ENCODE measurements at regions not wholly inside any gene's neighbourhood (a gene's known extent, or its start where the extent isn't known, plus 50 kb on each side); places are given as distances from the start of the nearest gene placed in this dataset.

DNA sequence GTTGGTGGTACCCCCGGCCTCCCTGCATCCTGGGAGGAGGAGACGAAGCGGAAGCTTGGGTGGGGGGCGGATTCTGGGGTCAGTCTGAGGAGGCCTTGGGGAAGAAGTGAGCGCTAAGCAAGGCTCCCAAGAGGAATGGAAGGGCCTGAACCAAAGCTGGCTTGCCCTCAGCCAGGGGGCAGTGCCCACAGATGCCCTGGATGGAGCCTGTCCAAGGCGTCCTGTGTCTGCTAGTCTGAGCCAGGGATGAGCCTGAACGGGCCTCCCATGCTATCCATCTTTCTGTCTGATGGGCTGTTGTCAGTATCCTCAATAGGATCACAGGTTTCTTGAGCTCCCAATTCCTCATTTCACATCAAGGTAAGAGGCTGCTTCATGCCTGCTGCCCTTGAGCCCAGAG is 122.3 kb upstream of the LHX1 start:
- no peak for DNase-seq (ENCODE audit: low spot score)
- FAIRE-seq, result no peak

DNA sequence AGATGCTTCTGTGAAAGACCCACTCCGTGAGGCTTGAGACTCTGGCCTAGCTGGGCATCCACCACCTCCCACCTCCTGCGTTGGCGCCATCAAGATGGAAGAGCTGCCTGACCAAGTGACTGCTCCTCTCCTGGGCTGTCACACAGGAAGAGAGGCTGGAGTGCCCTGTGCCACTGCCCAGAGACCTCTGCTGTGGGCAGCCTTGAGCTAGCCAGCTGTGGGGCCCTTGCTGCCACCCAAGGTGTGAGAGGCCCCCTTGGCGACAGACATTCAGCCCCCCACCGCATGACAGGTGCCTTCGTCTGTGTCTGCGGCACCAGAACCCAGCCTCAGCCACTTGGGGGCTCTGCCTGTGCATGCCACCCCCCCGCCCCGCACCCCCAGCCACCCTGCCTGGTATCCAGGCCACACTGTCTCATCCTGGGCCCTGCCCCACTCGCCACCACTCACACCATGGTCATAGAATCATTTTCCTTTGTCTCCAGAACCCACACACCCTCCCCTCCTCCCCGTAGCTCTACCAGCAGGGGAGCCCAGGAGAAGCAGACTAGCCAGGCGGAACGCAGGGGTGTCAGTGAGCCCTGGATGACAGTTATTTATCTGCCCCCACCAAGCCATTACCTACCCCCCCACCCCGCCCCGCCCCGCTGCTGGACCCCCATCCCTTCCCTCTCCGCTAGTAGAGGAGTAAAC is 120.9 kb upstream of the LHX1 start:
- FAIRE-seq (no peak), DNase-seq (ENCODE audit: low spot score) (no peak)

DNA sequence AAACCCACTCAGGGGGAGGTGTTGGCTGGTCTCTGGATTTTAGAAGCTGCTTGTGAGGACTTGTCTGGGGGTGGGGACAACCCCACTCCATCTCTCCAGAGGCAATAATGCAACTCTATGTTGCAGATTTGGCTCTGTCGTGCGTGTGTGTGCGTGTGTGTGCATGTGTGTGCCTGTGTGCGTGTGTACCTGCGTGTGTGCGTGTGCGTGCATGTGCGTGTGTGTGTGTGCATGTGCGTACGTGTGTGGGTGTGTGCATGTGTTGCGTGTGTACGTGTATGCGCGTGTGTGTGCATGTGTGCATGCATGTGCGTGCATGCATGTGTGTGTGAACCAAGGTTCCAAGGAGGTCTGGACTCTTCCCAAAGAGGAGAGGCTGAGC is 120.4 kb upstream of the LHX1 start:
- FAIRE-seq (no peak), DNase-seq (ENCODE audit: low spot score) (no peak)

DNA sequence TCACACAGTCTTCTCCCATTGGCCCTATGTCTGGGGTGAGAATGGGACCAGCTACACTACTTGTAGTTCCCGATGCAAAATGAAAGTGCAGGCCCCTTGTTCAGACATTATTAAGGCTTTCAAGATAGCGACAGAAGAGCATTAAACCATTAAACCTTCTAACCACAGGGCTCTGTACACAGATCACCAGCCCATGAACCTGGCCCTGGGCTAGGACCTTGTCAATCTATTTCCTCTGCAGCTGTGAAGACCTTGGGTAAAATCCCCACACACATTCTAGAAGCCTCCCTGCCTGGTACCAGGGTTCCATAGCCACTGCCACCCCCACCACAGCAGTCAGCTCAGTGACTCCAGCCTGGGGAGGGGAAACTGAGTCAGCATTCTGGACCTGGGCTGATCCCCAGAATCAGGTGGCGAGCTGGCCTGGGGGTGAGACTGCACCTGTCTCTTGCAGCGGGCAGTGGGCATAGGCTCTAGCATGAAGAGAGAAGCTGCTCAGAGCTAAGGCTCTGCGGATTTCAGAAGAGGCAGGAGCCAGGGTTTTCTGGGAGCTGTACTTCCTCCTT is 119.7 kb upstream of the LHX1 start:
- no peak for DNase-seq (ENCODE audit: low spot score)
- no peak for FAIRE-seq

DNA sequence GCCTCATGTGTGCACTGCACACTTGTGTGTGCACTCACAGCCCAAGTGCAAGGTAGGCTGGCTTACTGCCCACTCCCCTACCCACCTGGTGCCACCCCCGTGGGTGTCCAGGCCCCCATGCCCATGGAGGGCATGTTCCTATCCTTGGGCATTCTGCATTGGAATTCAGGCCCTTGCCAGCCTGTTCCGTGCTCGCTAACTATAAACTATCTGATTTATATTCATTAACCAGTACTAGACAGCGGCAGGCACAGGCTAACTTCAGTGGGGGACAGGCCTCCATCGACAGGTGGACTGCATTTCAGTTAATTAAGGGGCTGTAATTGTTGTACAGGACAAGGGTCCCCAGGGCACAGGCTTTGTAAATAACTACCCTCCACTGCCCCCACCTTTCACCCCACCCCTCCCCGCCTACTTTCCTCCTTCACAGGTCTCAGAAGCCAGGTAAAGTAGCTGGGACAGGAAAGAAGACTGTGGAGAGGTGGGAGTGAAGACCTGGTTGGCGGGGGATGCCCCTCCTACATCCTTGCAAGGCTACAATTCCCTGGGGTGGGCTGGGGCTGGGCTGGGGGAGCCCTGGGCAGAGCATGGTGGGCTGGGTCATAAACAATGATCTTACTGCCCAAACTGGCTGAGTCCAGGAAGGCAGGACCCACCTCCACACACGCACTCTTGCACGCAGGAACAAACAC is 119.0 kb upstream of the LHX1 start:
- DNase-seq (ENCODE audit: low spot score) (no peak), FAIRE-seq (no peak)

DNA sequence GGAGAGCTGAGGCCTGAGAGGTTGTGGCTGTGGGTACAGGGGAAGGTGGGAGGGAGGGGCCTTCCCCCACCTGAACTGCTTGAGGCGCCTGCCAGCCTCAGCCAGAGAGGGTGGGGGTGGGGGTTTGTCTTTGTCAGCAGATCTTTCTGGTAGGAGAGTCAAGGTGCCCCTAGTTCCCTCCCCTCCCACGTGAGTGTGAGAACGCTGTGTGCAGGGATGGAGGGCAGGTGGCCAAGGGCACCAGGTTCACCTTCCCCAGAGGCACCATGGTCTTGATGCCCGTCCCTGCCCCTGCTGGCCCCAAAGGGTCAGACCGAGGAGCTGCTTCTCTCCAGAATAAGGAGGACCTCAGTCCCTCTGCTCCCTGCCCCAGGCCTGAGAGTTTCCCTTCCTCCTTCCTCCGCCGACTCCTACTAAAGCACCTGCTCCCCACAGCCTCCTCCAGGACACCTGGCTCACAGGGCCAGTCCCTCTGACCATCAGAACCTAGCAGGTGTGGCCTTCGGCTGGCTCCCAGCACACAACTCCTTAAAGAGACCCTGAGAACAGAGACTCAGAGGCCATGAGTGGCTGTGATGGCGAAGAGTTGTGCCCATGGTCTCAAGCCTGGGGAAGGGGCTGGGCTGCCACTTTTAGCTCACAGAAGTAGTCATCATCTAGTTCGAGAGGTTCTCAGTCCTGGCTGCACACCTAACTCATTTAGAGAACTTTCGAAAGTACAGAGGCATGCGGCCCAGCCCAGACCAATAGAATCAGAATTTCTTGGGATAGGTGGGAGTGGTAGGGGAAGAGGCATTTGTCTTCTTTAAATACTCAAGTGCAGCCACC is 113.2 kb upstream of the LHX1 start:
- DNase-seq (ENCODE audit: low spot score) (no peak), FAIRE-seq (no peak)

DNA sequence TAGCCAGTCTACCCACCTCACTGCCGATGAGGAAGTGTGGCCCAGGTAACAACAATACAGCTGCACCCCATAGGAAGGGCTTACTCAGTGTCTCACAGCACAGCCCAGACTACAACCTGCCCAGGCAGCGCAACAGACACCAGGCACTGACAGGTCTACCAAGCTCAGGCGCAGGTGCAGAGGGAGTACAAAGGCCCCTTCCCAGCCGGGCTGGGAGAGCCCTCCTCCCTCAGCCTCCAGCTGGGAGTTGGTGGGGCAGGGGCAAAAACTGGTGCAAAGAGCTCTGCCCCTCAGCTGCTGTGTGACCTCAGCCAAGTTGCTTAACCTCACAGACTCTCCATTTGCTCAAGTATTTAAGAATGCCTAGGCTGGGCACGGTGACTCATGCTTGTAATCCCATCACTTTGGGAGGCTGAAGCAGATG is 112.6 kb upstream of the LHX1 start:
- FAIRE-seq, result no peak
- DNase-seq (ENCODE audit: low spot score), result no peak

DNA sequence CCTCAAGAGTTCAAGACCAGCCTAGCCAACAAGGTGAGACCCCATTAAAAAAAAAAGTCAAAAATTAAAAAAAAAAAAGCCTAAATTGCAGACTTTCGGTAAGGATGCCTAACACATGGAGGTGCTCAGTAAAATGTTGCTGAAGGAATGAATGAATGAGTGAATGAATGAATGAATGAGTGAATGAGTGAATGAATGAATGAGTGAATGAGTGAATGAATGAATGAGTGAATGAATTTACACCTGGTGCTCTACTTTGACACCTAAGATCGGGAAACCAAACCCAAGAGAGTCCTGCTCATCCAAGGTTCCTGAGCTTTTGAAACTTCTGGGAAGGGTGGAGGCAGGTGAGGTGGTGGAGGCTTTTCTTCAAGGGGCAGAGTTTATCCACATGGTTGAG is 112.2 kb upstream of the LHX1 start:
- FAIRE-seq, result no peak
- no peak for DNase-seq (ENCODE audit: low spot score)

DNA sequence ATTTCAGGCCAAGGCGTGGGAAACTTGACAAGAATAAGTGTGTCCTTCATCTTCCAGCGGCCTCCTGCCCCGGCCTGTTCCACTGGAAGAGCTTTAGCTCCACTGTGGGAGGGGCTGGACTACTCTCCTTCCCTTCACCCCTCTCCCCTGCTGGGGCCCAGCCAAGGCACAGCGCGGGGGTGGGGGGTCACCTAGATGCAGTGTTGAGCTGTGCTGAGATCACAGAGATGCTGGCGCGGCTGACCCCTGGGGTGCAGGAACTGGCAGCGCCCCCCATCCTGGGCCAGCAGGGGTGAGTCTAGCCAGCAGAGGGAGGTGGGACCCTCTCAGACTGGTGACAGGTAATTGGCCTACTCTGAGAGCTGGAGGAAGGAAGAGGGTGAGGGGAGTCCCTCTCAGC is 111.8 kb upstream of the LHX1 start:
- no peak for FAIRE-seq
- no peak for DNase-seq (ENCODE audit: low spot score)

DNA sequence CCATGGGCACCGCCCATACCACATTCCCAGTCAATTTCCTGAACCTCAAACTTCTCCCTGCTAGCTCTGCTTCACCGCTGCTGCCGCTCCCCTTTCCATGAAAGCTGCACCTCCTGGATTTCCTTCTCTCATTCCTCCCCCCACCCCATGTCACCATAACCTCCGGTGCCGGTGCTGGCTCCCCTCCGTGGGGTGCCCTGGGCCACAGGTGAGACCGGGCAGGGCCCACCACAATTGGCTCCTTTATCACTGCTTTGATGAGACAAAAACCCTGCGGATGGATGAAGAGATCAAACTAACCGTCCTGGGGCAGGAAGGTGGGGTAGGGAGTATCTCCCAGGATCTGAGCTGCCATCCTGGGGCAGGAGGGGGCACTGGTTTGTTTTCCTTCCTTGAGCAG is 111.3 kb upstream of the LHX1 start:
- FAIRE-seq, result no peak
- no peak for DNase-seq (ENCODE audit: low spot score)

DNA sequence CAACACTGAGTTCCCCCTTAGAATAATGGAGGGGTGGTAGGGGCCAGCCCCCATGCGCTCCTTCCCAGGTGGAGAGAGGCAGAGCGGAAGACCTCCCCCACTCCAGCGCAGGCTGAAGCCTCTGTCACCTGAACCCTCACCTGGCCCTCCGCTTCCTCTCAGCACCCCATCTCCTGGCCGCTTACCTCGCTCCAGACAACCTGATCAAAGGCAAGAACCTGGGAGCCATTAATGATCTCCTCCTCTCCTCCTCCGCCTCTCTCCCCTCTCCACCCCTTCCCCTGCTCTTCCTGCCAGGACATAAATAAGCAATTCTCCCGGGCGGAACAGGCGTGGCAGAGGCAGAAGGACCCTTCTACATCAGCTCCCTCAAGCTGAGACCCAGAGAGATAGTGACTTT is 110.2 kb upstream of the LHX1 start:
- FAIRE-seq (no peak), DNase-seq (ENCODE audit: low spot score) (no peak)

DNA sequence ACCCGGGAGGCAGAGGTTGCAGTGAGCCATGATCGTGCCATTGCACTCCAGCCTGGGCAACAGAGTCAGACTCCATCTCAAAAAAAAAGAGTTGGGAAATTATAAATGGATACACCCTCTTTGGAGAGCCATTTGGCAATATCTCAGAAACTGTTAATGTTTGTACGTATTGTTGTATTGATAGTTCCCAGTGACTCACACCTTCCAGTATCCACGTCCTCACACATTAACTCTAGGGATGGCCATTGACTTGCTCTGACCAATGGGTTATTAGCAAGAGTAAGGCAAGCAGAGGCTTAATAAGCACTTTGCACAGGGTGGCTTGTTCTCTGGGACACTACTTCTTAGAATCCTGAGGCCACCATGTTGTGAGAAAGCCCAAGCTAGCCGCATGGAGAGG is 107.6 kb upstream of the LHX1 start:
- DNase-seq (ENCODE audit: low spot score), result no peak
- no peak for FAIRE-seq

DNA sequence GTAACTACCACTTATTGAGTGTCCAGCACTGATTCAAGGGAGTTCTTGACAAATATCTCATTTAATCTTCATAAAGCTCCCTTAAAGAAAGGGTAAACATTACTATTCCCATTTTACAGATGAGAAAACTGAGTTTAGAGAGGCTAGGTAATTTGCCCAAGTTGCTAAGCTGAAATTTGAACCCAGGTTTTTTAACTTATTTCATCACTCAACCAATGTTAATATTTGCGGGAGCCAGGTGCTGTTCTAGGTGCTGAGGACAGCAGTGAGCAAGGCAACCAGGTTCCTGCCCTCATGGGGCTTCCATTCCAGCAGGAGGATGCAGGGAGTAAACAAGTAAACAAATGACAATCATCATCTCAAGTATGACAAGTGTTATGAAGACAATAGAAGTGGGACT is 104.0 kb upstream of the LHX1 start:
- DNase-seq (ENCODE audit: low spot score) (no peak), FAIRE-seq (no peak)

DNA sequence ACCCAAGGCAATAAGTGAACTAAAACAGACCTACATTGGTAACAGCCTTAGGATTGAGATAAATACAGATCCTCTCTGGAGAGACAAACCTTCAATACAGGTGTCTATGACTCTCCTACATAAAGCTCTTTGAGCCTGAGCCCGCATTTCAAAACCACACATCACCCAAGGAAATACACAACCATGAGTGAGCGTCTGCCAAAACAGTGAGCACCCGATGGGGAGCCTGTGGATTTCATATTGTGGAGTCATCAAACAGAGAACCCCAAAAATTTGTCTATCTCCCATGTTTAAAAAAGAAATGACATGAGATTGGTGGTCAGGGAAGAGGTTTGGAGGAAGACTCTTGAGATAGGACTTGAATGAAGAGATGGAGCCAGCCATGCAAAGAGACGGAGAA is 102.2 kb upstream of the LHX1 start:
- FAIRE-seq (no peak), DNase-seq (ENCODE audit: low spot score) (no peak)

DNA sequence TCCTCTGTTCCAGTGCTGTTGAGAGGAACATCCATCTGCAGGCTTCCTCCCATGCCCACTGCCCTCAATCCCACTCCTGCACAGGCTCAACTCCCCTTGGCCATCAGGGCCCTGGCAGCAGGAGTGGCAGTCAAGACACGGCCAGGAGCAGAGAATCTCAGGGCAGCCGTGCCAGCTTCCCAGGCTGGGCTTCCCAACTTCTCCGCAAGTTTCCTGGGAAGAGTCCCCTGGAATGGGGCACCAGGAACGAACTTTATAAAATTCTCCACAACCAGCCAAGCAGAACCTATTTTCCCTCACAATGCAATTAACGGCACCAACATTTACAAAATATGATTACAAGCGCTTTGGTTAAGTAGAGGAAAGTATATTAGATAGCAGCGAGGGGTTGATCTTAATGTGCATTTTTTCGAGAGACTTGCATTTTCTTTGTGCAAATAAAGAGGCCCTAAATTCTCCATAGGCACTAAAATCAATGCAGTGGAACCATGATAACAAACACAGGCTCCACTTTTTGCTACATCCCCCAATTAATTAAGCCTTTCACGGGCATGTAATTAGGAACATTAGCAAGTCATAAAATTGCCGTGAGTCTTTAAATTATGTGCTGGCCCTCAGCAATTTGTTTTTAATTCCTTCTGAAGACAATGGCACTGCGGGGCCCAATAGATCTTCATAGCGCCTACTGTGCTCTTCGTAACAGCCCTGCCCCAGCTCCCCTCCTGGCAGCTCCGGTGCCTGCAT is 99.9 kb upstream of the LHX1 start:
- DNase-seq (ENCODE audit: low spot score), result no peak

DNA sequence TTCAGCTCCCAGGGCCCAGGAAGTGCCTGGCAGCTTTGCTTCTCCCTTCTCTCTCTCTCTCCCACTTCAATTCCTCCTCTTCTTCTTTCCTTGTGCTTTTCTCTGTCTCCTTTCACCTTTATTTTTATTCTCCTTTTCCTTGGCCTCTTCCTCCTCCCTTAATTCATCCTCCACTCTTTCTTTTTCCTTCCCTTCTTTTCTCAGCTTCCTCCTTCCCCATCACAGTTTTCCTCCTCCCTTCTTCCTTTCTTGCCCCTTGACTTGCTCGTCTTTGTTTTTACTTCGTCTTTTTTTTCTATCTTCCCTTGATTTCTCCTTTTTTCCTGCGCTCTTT is 99.4 kb upstream of the LHX1 start:
- DNase-seq (ENCODE audit: low spot score) (no peak), FAIRE-seq (no peak)

More for the DNA sequence above, 99.9 kb upstream of the LHX1 start:
- no peak for FAIRE-seq

DNA sequence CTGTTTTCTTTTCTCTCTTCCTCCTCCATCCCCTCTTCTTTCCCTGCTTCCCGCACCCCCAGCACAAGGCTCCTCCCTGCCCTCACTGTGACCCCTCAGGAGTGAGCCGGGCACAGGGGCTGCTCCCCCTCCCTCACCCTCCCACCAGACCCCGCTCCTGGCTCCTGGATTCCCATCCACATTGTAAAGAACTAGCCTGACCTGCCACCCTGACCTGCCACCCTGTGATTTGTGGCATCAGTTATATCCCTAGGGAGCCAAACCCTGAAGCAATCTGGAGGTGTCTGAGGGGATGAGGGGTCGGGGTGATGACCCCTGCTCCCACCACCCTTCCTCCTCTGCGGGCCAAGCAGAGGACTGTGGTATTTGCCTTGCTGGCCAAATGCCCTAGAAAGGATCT is 98.0 kb upstream of the LHX1 start:
- FAIRE-seq, result no peak
- DNase-seq (ENCODE audit: low spot score), result no peak

DNA sequence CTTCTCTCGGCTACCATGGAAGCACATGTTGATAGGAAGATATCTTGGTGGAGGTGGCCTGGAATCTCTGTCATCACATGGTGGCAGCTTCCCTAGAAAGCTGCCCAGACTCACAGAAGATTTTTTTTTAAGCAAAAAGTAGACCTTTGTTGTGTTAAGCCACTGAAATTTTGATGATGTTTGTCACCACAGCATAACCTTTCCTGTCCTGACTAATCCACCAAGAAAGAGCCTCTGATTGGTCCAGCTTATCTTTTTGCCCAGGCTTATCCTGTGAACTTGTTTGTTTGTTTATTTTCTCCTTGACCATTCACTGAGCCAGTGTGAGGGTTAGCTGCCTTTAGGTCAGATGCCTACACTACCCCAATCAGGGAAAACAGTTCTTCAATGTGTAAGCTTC is 96.5 kb upstream of the LHX1 start:
- no peak for DNase-seq (ENCODE audit: low spot score)
- no peak for FAIRE-seq

DNA sequence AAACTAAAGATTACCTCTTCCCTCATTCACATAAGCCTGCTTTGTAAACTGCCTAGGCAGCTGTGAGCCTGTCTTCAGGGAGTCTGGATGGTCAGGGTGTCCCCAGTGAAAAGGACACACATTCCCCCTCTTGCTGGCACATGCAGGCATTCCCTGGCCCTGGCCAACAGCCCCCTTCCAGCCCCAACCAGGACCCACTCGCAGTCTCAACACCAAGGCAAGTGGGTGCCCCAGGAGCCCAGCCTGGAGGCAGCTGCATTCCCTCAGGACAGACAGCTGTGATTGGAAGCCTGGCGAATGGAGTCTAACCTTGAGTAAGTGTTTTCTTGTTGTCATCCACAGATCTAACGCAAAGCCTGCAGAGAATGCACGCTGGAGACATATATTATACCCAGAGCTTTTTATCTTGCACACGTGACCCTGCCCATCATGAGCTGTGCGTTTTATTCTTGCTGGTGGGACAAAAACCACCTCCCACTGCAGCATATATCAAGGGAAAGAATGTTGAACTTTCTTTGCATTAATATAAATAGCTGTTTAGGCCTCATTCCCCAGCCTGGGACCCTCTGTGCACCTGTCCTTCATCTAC is 95.0 kb upstream of the LHX1 start:
- no peak for FAIRE-seq

DNA sequence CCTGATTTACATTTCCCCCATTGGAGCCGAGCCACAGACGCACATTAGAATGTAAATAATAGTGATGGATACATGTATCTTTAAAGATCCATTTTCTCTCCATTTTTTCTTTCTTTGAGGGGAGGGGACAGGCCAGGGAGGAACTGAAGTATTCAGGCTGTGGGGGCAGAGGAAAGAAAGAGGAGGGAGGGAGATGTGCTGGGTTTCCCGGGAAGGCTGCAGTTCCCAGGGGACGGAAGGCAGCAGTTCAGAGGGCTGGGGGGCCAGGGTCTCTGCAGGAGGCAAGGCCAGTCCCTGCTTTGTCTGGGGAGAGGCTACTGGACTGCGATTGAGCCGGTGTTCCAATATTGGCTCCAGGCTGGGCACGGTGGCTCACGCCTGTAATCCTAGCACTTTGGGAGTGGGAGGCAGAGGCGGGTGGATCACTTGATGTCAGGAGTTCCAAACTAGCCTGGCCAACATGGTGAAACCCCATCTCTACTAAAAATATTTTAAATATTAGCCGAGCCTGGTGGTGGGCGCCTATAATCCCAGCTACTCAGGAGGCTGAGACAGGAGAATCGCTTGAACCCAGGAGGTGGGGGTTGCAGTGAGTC is 94.2 kb upstream of the LHX1 start:
- DNase-seq (ENCODE audit: low spot score) (no peak), FAIRE-seq (no peak)

More for the DNA sequence above, 95.0 kb upstream of the LHX1 start:
- no peak for DNase-seq (ENCODE audit: low spot score)

DNA sequence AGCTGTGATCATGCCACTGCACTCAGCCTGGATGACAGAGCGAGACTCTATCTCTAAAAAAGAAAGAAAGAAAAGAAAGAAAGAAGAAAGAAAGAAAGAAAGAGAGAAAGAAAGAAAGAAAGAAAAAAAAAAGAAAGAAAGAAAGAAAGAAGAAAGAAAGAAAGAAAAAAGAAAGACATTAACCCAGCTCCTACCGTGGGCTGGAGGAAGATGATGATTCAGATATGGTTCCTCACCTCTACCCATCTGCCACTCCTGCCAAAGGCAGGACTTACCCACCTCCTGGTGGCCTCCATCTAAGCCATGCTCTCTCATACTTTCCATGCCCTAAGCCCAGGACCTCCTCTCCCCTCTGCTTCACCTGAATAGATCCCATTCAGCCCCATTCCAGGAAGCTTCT is 93.3 kb upstream of the LHX1 start:
- no peak for DNase-seq (ENCODE audit: low spot score)
- no peak for FAIRE-seq
